Peyer's patch (tissue), 4 donors: ENCODE measurements at regions not wholly inside any gene's neighbourhood (a gene's known extent, or its start where the extent isn't known, plus 50 kb on each side); places are given as distances from the start of the nearest gene placed in this dataset.

Experiments used
- DNase-seq, 3 donors: peaks; one replicate each; pipeline ENCODE4 v3.0.0-alpha.2; 2017 to 2019
- H3K27ac ChIP-seq, 4 donors: fragments of 200-600 bp; sonication (generic); one replicate each; pipeline ENCODE4 v1.5.1; 2016 to 2019
- H3K27me3 ChIP-seq, 2 donors: fragments of 200-600 bp; sonication (generic); one replicate each; pipeline ENCODE4 v1.5.1; 2019
- H3K36me3 ChIP-seq, 3 donors: fragments of 200-600 bp; sonication (generic); one replicate each; pipeline ENCODE4 v1.5.1; 2016 to 2019
- H3K4me1 ChIP-seq, 4 donors: fragments of 200-600 bp; sonication (generic); one replicate each; pipeline ENCODE4 v1.5.1; 2016 to 2019
- H3K4me3 ChIP-seq, 4 donors: fragments of 200-600 bp; sonication (generic); 1 replicate in 3 of 4; 2 replicates in 1 of 4; pipeline ENCODE4 v1.5.1; 2016 to 2019; ENCODE audit warnings: mild to moderate bottlenecking in 1 of 4
- H3K9me3 ChIP-seq, 4 donors: fragments of 200-600 bp; sonication (generic); one replicate each; pipeline ENCODE4 v1.5.1; 2016 to 2019; ENCODE audit warnings: mild to moderate bottlenecking in 1 of 4
- POLR2A ChIP-seq, 2 donors: fragments of 450-650 bp; IDR thresholded peaks; one replicate each; pipeline ENCODE4 v1.5.1; 2017; ENCODE audit warnings: antibody characterized with exemption in 2 of 2, mild to moderate bottlenecking in 2 of 2, moderate library complexity in 2 of 2
- TF ChIP-seq, protein P1 (sequence below), 6 experiments: fragments of 450-650 bp in 4 of 6; fragments of 200-600 bp in 2 of 6; sonication (generic) in 1 of 6; IDR thresholded peaks; one replicate each; pipeline ENCODE4 v1.5.1; 2017 to 2019; ENCODE audit warnings: antibody characterized with exemption in 6 of 6, mild to moderate bottlenecking in 3 of 6, moderate library complexity in 1 of 6

DNA sequence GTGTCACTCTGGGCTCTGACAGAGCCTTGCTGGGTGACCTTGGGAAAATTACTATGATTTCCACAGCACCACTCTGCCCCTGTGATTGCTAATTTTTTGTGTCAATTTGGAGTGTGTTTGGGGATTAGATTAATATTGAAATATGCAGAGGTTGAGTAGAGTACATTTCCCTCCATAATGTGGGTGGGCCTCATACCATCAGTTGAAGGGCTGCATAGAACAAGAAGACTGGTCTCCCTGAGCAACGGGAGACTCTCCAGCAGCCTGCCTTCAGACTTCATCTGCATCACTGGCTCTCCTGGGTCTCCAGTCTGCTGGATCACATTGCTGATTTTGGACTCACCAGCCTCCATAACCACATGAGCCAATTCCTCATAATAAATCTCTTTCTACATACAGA is 313.7 kb downstream of the TNS1 start:
- H3K36me3 ChIP-seq = no peaks in the 10 kb centered on the region
- DNase-seq = no peak
- H3K9me3 ChIP-seq = no peaks in the 10 kb centered on the region
- no peak overlapping the region for H3K4me3 ChIP-seq
- H3K27me3 ChIP-seq = no peaks in the 10 kb centered on the region
- H3K27ac ChIP-seq = peak overlapping the region in 3 of 4 donors; percentile 55 to 81 (median 57)
- H3K4me1 ChIP-seq = no peaks in the 10 kb centered on the region
- TF ChIP-seq, protein P1, sequence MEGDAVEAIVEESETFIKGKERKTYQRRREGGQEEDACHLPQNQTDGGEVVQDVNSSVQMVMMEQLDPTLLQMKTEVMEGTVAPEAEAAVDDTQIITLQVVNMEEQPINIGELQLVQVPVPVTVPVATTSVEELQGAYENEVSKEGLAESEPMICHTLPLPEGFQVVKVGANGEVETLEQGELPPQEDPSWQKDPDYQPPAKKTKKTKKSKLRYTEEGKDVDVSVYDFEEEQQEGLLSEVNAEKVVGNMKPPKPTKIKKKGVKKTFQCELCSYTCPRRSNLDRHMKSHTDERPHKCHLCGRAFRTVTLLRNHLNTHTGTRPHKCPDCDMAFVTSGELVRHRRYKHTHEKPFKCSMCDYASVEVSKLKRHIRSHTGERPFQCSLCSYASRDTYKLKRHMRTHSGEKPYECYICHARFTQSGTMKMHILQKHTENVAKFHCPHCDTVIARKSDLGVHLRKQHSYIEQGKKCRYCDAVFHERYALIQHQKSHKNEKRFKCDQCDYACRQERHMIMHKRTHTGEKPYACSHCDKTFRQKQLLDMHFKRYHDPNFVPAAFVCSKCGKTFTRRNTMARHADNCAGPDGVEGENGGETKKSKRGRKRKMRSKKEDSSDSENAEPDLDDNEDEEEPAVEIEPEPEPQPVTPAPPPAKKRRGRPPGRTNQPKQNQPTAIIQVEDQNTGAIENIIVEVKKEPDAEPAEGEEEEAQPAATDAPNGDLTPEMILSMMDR (IDR thresholded peaks at IDR 0.05) = no peak
- TF ChIP-seq POLR2A (IDR thresholded peaks at IDR 0.05) = no peak

DNA sequence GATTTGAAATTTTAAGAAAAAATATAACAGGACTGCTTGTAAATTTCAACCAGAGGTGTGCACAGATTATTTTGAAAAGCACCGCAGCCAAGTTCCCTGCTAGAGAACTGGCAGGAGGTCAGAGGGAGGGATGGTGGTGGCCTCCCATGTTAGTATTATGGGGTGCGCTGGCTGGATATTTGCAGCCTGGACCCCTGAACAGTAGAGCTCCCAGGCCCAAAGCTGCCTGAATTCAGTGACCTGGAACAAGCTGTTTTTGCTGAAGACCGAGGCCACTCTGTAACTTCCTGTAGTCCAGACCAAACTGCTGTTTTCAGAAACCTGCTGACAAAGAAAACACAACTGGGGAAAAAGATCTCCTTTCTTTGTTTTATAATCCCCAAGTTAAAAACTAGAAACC is 314.3 kb downstream of the TNS1 start:
- H3K9me3 ChIP-seq = no peaks in the 10 kb centered on the region
- H3K4me1 ChIP-seq = no peaks in the 10 kb centered on the region
- H3K27ac ChIP-seq = peak overlapping the region in 3 of 4 donors; percentile 55 to 81 (median 57)
- no peak for DNase-seq
- no peaks in the 10 kb centered on the region for H3K36me3 ChIP-seq
- H3K4me3 ChIP-seq = no peak overlapping the region
- no peaks in the 10 kb centered on the region for H3K27me3 ChIP-seq
- TF ChIP-seq, protein P1 (IDR thresholded peaks at IDR 0.05) = no peak
- TF ChIP-seq POLR2A (IDR thresholded peaks at IDR 0.05) = no peak

DNA sequence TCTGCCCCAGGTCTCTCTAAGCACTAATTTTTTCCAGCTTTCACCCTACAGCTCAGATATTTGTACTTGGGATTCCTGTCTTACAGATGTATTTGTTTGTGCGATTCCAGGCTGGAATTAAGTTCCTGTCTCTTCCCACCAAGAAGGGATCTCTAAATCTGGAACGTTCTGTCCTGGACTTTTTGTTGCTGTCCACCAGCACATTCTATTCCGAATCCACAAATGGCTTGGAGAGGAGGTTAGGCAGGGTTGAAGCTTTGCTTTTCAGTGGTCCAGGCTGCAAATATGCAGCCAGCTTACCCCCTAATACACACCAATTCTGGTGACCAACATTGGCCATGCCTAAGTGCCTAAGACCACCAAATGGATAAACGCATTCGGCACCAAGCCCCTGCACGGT is 315.0 kb downstream of the TNS1 start:
- H3K4me3 ChIP-seq = no peak overlapping the region
- TF ChIP-seq POLR2A (IDR thresholded peaks at IDR 0.05) = no peak
- TF ChIP-seq, protein P1 (IDR thresholded peaks at IDR 0.05) = no peak
- H3K4me1 ChIP-seq = no peaks in the 10 kb centered on the region
- H3K9me3 ChIP-seq = no peaks in the 10 kb centered on the region
- no peak for DNase-seq
- H3K27me3 ChIP-seq = no peaks in the 10 kb centered on the region
- H3K27ac ChIP-seq = peak overlapping the region; percentile 31 to 81 (median 56)
- H3K36me3 ChIP-seq = no peaks in the 10 kb centered on the region

DNA sequence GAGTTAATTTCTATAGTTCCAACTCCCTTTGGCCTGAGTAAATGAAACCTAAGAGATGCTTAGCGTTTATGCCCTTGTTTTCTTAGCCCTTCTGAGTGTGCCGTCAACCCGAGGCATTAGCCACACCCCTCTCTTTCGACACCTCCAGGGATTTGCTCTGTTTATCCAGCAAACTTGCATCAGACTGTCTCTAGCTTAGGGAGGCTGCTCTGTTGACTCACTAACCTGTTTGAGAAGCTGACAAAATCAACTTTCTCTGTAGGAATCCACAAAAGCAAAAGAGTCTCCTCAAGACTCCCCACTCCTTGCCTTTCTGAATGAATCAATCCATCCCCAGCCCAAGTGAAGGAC is 317.6 kb downstream of the TNS1 start:
- Histone ChIP-seq H3K4me3 (no peak overlapping the region), H3K9me3 (no peaks in the 10 kb centered on the region), H3K27me3 (no peaks in the 10 kb centered on the region), H3K36me3 (no peaks in the 10 kb centered on the region), H3K4me1 (no peaks in the 10 kb centered on the region), H3K27ac (peak overlapping the region in 2 of 4 donors; percentile 57 to 81)
- TF ChIP-seq, protein P1 (IDR thresholded peaks at IDR 0.05) = no peak
- no peak for TF ChIP-seq POLR2A (IDR thresholded peaks at IDR 0.05)
- DNase-seq = peak in 1 of 3 donors; percentile 64

DNA sequence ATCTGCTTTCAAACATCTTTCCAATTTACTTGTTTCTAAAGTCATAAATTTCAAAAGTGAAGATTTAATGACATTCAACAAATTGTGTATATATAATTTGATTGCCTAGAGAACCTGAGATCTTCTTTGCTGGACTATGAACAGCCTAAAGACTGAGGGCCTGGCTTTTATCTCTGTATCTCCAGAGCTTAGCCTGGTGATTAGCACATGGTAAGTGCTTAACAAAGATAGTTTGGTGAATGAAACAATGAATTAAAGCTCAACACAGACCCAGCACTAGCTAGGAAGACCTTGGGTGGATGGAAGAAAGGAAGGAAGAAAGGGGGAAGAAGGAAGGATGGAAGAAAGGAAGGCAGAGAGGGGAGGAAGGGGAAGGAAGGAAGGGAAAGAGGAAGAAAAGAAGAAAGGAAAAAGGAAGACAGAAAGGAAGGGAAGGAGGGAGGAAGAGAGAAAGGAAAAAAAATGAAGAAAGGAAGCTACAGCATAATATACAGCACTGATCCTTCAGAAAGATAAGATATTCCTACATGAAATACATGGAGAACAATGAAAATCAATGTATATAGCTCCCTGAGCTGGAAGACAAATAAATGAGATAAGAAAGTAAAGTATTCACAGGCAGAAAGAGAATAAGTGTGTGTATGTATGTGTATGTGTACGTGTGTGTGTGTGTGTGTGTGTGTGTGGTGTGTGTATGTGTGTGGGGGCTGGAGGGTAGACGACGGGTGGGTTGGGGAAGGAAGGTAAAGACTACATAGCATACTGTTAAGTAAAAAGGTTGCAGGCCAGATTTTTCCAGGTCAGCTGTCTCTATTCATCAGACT is 318.2 kb downstream of the TNS1 start:
- Histone ChIP-seq H3K9me3 (no peaks in the 10 kb centered on the region), H3K4me3 (no peak overlapping the region), H3K27ac (peak overlapping the region in 3 of 4 donors; percentile 1 to 58 (median 57)), H3K27me3 (no peaks in the 10 kb centered on the region), H3K4me1 (no peaks in the 10 kb centered on the region), H3K36me3 (no peaks in the 10 kb centered on the region)
- DNase-seq = no peak
- TF ChIP-seq, protein P1 (IDR thresholded peaks at IDR 0.05) = no peak
- TF ChIP-seq POLR2A (IDR thresholded peaks at IDR 0.05) = no peak
